Natural killer cell (primary cell): ENCODE measurements at regions not wholly inside any gene's neighbourhood (a gene's known extent, or its start where the extent isn't known, plus 50 kb on each side); places are given as distances from the start of the nearest gene placed in this dataset.
"Not testable (repeated sequence)": the region's sequence is repeated elsewhere in the genome, so short reads cannot be mapped to it uniquely, and the experiment has no call there.

Source experiments
- ATAC-seq, 3 donors: fragments of 150-1000 bp in 2 of 3; fragments of 200-7000 bp in 1 of 3; cut with Tn5 transposase; 1 replicate in 1 of 3; 2 replicates in 2 of 3; pipeline ENCODE4 v1.10.0; 2021; ENCODE audit warnings: mild to moderate bottlenecking in 2 of 3, moderate library complexity in 2 of 3
- DNase-seq, 2 donors: peaks; one replicate each; pipeline versions ENCODE4 v3.0.0 to v3.0.0-alpha.2; 2013 to 2021; ENCODE audit warnings: mixed read lengths in 1 of 2
- H3K27ac ChIP-seq: one replicate; pipeline ENCODE4 v1.5.1; 2013; ENCODE audit warnings: mild to moderate bottlenecking, low read length
- H3K27me3 ChIP-seq: one replicate; pipeline ENCODE4 v1.6.1; 2013; ENCODE audit warnings: low read length; ENCODE audit not compliant: control insufficient read depth, insufficient read depth
- H3K36me3 ChIP-seq: one replicate; pipeline ENCODE4 v1.6.1; 2013; ENCODE audit warnings: low read length; ENCODE audit not compliant: control insufficient read depth, insufficient read depth
- H3K4me1 ChIP-seq: one replicate; pipeline ENCODE4 v1.6.1; 2013; ENCODE audit warnings: low read length; ENCODE audit not compliant: control insufficient read depth, insufficient read depth
- H3K4me3 ChIP-seq: one replicate; pipeline ENCODE4 v1.5.1; 2013; ENCODE audit warnings: low read length
- H3K9me3 ChIP-seq: one replicate; pipeline ENCODE4 v1.6.1; 2013; ENCODE audit warnings: low read length; ENCODE audit not compliant: control insufficient read depth, insufficient read depth
- H3K27ac Mint-ChIP-seq, 2 donors: one replicate each; pipeline ENCODE4 v1.8.0; 2022; ENCODE audit warnings: mild to moderate bottlenecking in 2 of 2, mixed read lengths in 2 of 2, moderate library complexity in 1 of 2
- H3K27me3 Mint-ChIP-seq, 2 donors: one replicate each; pipeline ENCODE4 v1.8.0; 2022; ENCODE audit warnings: low read depth in 2 of 2, mixed read lengths in 2 of 2
- H3K36me3 Mint-ChIP-seq: one replicate; pipeline ENCODE4 v1.8.0; 2022; ENCODE audit warnings: mixed read lengths
- H3K4me1 Mint-ChIP-seq, 2 donors: one replicate each; pipeline ENCODE4 v1.8.0; 2022; ENCODE audit warnings: mixed read lengths in 2 of 2
- H3K4me3 Mint-ChIP-seq: one replicate; pipeline ENCODE4 v1.8.0; 2022; ENCODE audit warnings: mild to moderate bottlenecking, moderate library complexity, mixed read lengths
- H3K9me3 Mint-ChIP-seq, 2 donors: one replicate each; pipeline ENCODE4 v1.8.0; 2022; ENCODE audit warnings: mixed read lengths in 2 of 2
- WGBS: methylation state at CpG from one replicate; pipeline ENCODE4 v1.1.7; 2013; ENCODE audit warnings: missing lambda C conversion rate; ENCODE audit not compliant: insufficient coverage; 5-methylcytosine and 5-hydroxymethylcytosine counted together
- intact Hi-C: fragments of 100-400 bp; cut with micrococcal nuclease; formaldehyde crosslinking; loops from one replicate; pipeline ENCODE4 v1.14.2; 2022
- TF ChIP-seq, protein P1 (sequence below): fragments of 200-600 bp; IDR thresholded peaks from one replicate; pipeline ENCODE4 v1.8.0; 2022; ENCODE audit warnings: antibody characterized with exemption

GRCh38 chr10:56104487-56104886 lies 256.6 kb downstream of the ZWINT start:
- H3K27me3 ChIP-seq, result no peaks in the 10 kb centered on the region
- intact Hi-C loops, result no loop called here
- Mint-ChIP-seq H3K36me3 (no peaks in the 10 kb centered on the region), H3K27me3 (no peaks in the 10 kb centered on the region), H3K9me3 (peaks cover 16 to 17% of the 10 kb centered on the region in 2 donors), H3K27ac (no peak overlapping the region), H3K4me3 (no peak overlapping the region), H3K4me1 (no peaks in the 10 kb centered on the region)
- DNase-seq, result no peak
- no peak overlapping the region for H3K27ac ChIP-seq
- 71% methylated on average over 3 of the region's 3 CpGs for WGBS
- no peaks in the 10 kb centered on the region for H3K4me1 ChIP-seq
- peaks cover 3% of the 10 kb centered on the region for H3K9me3 ChIP-seq
- no peak for ATAC-seq
- TF ChIP-seq, protein P1, sequence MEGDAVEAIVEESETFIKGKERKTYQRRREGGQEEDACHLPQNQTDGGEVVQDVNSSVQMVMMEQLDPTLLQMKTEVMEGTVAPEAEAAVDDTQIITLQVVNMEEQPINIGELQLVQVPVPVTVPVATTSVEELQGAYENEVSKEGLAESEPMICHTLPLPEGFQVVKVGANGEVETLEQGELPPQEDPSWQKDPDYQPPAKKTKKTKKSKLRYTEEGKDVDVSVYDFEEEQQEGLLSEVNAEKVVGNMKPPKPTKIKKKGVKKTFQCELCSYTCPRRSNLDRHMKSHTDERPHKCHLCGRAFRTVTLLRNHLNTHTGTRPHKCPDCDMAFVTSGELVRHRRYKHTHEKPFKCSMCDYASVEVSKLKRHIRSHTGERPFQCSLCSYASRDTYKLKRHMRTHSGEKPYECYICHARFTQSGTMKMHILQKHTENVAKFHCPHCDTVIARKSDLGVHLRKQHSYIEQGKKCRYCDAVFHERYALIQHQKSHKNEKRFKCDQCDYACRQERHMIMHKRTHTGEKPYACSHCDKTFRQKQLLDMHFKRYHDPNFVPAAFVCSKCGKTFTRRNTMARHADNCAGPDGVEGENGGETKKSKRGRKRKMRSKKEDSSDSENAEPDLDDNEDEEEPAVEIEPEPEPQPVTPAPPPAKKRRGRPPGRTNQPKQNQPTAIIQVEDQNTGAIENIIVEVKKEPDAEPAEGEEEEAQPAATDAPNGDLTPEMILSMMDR, result no peak
- H3K36me3 ChIP-seq, result no peaks in the 10 kb centered on the region
- no peak overlapping the region for H3K4me3 ChIP-seq

DNA sequence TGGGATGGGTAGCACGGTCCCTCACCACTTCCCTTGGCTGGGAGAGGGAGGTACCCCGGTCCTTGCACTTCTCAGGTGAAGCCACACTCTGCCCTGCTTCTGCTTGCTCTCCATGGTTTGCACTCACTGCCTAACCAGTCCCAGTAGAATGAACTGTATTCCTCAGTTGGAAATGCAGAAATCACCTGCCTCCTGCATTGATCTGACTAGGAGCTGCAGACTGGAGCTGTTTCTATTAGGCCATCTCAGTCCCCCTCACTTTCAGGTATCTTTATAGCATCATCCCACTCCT lies 264.9 kb downstream of the ZWINT start:
- Mint-ChIP-seq H3K36me3 (no peaks in the 10 kb centered on the region), H3K4me1 (no peaks in the 10 kb centered on the region), H3K9me3 (peaks cover 16 to 22% of the 10 kb centered on the region in 2 donors), H3K27ac (no peak overlapping the region), H3K27me3 (no peaks in the 10 kb centered on the region), H3K4me3 (no peak overlapping the region)
- TF ChIP-seq, protein P1, result no peak
- DNase-seq (no peak), ATAC-seq (no peak)
- Histone ChIP-seq H3K4me1 (no peaks in the 10 kb centered on the region), H3K27ac (no peak overlapping the region), H3K27me3 (no peaks in the 10 kb centered on the region), H3K36me3 (no peaks in the 10 kb centered on the region), H3K9me3 (peaks cover 14% of the 10 kb centered on the region), H3K4me3 (no peak overlapping the region)
- intact Hi-C loops, result no loop called here
- 79% methylated on average over 2 of the region's 2 CpGs for WGBS

DNA sequence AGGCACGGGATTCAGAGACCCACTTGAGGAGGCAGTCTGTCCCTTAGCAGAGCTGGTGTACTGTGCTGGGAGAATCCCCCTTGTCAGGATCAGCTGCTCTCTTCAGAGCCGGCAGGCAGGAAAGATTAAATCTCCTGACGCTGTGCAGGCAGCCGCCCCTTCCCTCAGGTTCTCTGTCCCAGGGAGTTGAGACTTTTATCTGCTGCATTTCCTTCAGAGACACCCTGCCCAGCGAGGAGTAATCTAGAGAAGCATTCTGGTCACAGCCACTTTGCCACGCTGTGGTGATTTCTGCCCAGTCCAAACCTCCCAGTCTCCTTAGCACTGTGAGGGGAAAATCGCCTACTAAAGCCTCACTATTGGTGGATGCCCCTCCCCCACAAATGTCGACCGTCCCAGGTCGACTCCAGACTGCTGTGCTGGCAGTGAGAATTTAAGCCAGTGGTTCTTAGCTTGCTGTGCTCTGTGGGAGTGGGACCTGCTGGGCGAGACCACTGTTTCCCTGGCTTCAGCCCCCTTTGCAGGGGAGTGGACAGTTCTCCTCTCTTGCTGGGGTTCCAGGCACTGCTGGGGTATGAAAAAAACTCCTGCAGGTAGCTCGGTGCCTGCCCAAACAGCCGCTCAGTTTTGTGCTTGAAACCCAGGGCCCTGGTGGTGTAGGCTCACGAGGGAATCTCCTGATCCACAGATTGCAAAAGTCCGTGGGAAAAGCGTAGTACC lies 265.4 kb downstream of the ZWINT start:
- H3K9me3 ChIP-seq, result peaks cover 18% of the 10 kb centered on the region
- DNase-seq (no peak), ATAC-seq (no peak)
- no peak overlapping the region for H3K27ac Mint-ChIP-seq
- H3K4me3 Mint-ChIP-seq, result no peak overlapping the region
- intact Hi-C loops, result no loop called here
- no peaks in the 10 kb centered on the region for H3K4me1 ChIP-seq
- peaks cover 16 to 22% of the 10 kb centered on the region in 2 donors for H3K9me3 Mint-ChIP-seq
- no peaks in the 10 kb centered on the region for H3K27me3 ChIP-seq
- WGBS, result 73% methylated on average over 16 of the region's 16 CpGs
- H3K36me3 ChIP-seq, result no peaks in the 10 kb centered on the region
- no peak overlapping the region for H3K4me3 ChIP-seq
- TF ChIP-seq, protein P1, result no peak
- H3K27me3 Mint-ChIP-seq, result no peaks in the 10 kb centered on the region
- H3K36me3 Mint-ChIP-seq, result peaks cover 1% of the 10 kb centered on the region
- no peaks in the 10 kb centered on the region for H3K4me1 Mint-ChIP-seq
- no peak overlapping the region for H3K27ac ChIP-seq

DNA sequence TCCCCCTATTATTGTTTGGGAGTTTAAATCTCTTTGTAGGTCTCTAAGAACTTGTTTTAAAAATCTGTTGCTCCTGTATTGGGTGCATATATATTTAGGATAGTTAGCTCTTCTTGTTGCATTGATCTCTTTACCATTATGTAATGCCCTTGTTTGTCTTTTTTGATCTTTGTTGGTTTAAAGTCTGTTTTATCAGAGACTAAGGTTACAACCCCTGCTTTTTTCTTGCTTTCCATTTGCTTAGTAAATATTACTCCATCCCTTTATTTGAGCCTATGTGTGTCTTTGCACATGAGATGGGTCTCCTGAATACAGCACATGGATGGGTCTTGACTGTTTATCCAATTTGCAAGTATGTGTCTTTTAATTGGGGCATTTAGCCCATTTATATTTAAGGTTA lies 267.4 kb downstream of the ZWINT start:
- H3K27ac ChIP-seq, H3K4me3 ChIP-seq, H3K36me3 ChIP-seq, H3K4me1 Mint-ChIP-seq, H3K27ac Mint-ChIP-seq, H3K27me3 Mint-ChIP-seq, DNase-seq, H3K4me1 ChIP-seq, intact Hi-C loops, H3K4me3 Mint-ChIP-seq, H3K27me3 ChIP-seq, ATAC-seq: not testable (repeated sequence)
- Mint-ChIP-seq H3K9me3 (peaks cover 24 to 25% of the 10 kb centered on the region in 2 donors), H3K36me3 (peaks cover 13% of the 10 kb centered on the region)
- H3K9me3 ChIP-seq, result peaks cover 18% of the 10 kb centered on the region
